HK-2 (cell line): ENCODE measurements at regions not wholly inside any gene's neighbourhood (a gene's known extent, or its start where the extent isn't known, plus 50 kb on each side); places are given as distances from the start of the nearest gene placed in this dataset.
"Not testable (repeated sequence)": the region's sequence is repeated elsewhere in the genome, so short reads cannot be mapped to it uniquely, and the experiment has no call there.

Experiments used
- DNase-seq: peaks from one replicate; pipeline ENCODE4 v3.0.0-alpha.2; 2018; ENCODE audit not compliant: unreplicated experiment

GRCh38 chr2:55772109-55772980 lies 78.7 kb upstream of the PNPT1 start:
- no peak for DNase-seq

DNA sequence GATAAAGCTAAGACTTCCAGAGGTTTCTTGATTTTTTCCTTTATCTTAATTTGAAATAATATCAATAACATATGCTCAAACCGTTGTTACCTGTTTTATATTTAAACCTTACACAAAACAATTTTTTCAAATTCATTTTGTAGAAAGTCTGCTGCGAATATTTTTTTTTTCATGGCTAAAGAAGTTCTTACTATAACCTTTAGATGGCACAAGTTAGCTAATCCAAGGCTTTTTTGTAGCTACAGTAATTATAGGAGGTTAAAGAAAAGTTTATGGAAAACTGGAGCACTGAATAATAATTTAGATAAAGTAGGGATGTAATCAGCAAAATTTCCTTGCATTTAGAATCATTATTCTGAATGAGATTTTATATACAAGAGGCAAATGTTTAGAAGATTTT lies 78.0 kb upstream of the PNPT1 start:
- DNase-seq, result no peak

GRCh38 chr2:55768991-55769390 lies 75.3 kb upstream of the PNPT1 start:
- DNase-seq, result no peak

DNA sequence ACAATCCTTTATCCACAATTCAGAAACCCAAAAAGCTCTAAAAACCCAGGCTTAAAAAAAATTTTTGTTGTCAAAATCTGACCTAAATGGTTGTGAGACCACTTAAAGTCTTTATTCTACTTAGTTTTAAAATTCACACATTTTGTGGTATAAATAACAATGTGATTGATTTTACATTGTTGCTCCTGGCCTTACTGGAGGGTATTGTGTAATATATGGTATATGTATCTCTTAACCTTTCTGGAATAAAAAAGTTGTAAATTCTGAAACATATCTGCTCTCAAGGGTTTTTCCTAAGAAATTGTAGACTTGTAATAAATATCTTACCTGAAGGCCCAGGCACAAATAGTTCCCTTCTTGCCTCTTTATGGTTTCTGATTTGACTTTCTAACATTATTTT lies 73.3 kb upstream of the PNPT1 start:
- DNase-seq, result no peak

- not testable (repeated sequence) for DNase-seq
These were observed 72.1 kb upstream of the PNPT1 start for GRCh38 chr2:55765708-55766107.

GRCh38 chr2:55763721-55764120 lies 70.1 kb upstream of the PNPT1 start:
- DNase-seq, result no peak

- DNase-seq, result no peak
These were observed 67.9 kb upstream of the PNPT1 start for GRCh38 chr2:55761526-55761925.

DNA sequence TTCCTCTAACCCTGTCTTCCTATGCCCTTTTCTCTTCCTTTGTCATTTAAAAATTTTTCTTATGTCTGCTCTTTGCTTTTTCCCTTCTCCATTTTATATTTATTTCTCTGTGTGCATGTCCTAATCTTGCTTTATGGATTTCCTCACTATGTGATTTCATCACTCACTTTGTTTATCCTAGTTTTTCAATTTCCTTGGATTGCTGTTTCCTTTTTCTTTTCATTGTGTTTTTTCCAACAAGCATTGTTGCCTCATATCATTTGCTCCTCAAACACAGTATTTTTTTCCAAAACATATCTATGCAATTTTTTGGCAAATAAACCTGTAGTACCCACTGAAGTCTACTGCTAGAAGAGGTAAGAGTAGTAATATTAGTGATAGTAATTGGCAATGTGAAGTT lies 67.4 kb upstream of the PNPT1 start:
- DNase-seq, result no peak

GRCh38 chr2:55760125-55760524 lies 66.5 kb upstream of the PNPT1 start:
- DNase-seq, result no peak

DNA sequence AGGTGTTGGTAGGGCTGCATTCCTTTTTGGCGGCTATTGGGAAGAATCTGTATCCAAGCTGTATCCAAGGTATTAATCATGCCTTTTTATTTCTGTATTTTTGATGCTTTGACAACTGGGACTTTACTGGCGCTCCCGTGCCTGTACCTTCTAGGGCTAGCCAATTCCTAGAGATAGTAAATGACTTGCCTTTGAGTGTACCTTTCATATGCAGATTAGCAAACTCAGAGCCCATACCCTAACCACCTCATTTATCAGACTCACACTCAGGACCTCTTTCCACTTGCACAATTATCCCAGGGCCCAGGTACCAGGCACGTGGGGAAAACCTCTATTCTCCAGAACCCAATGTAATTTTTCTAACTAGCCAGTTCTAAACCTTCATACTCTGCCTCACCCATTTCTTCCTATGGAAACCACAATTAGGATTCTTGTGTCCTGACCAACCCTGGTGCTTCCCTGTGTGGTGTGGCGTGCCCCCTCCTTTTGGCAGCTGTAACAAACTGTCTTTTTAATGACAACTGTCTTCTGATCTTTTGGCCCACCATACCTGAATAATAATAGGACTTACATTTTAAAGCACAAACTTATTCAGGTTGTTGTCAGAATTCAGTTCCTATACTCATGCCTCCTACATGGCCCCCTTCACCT lies 65.8 kb upstream of the PNPT1 start:
- DNase-seq, result no peak

GRCh38 chr2:55751966-55752365 lies 58.3 kb upstream of the PNPT1 start:
- DNase-seq, result no peak

GRCh38 chr2:55743583-55743982 lies 49.9 kb upstream of the PNPT1 start:
- DNase-seq, result no peak
